GM23248 (cell line): ENCODE measurements at regions not wholly inside any gene's neighbourhood (a gene's known extent, or its start where the extent isn't known, plus 50 kb on each side); places are given as distances from the start of the nearest gene placed in this dataset.

Experiments used
- DNase-seq: peaks from one replicate; pipeline ENCODE4 v3.0.0-alpha.2; 2015
- H2AFZ ChIP-seq: fragments of 200-600 bp; sonication (generic); 2 replicates; pipeline ENCODE4 v1.6.1; 2016; ENCODE audit warnings: antibody characterized with exemption
- H3F3A ChIP-seq: fragments of 200-600 bp; sonication (generic); 2 replicates; pipeline ENCODE4 v1.6.1; 2016; ENCODE audit warnings: mild to moderate bottlenecking, antibody characterized with exemption, mixed run types; ENCODE audit not compliant: insufficient read depth
- H3K27ac ChIP-seq: fragments of 200-600 bp; sonication (generic); 2 replicates; pipeline ENCODE4 v1.5.1; 2016; ENCODE audit warnings: mild to moderate bottlenecking
- H3K27me3 ChIP-seq: fragments of 200-600 bp; sonication (generic); replicated peaks from 2 replicates; pipeline ENCODE4 v1.6.1; 2016; ENCODE audit warnings: mild to moderate bottlenecking; ENCODE audit not compliant: insufficient read depth
- H3K36me3 ChIP-seq: fragments of 200-600 bp; sonication (generic); 2 replicates; pipeline ENCODE4 v1.6.1; 2016; ENCODE audit warnings: low read depth, mild to moderate bottlenecking
- H3K4me1 ChIP-seq: fragments of 200-600 bp; sonication (generic); 2 replicates; pipeline ENCODE4 v1.6.1; 2016; ENCODE audit warnings: mild to moderate bottlenecking; ENCODE audit not compliant: insufficient read depth
- H3K4me2 ChIP-seq: fragments of 200-600 bp; sonication (generic); one replicate; pipeline ENCODE4 v1.6.1; 2016; ENCODE audit warnings: mild to moderate bottlenecking; ENCODE audit not compliant: unreplicated experiment
- H3K4me3 ChIP-seq: fragments of 200-600 bp; sonication (generic); 2 replicates; pipeline ENCODE4 v1.5.1; 2016; ENCODE audit warnings: mild to moderate bottlenecking
- H3K79me2 ChIP-seq: fragments of 200-600 bp; sonication (generic); 2 replicates; pipeline ENCODE4 v1.6.1; 2016; ENCODE audit warnings: mild to moderate bottlenecking; ENCODE audit not compliant: insufficient read depth
- H3K9ac ChIP-seq: fragments of 200-600 bp; sonication (generic); 2 replicates; pipeline ENCODE4 v1.6.1; 2016; ENCODE audit warnings: mild to moderate bottlenecking
- H3K9me2 ChIP-seq: fragments of 200-600 bp; sonication (generic); 2 replicates; pipeline ENCODE4 v1.6.1; 2016; ENCODE audit warnings: mixed run types, mild to moderate bottlenecking, moderate library complexity; ENCODE audit not compliant: insufficient read depth
- H3K9me3 ChIP-seq: fragments of 200-600 bp; sonication (generic); one replicate; pipeline ENCODE4 v1.6.1; 2017; ENCODE audit warnings: low read depth
- H4K20me1 ChIP-seq: fragments of 200-600 bp; sonication (generic); 2 replicates; pipeline ENCODE4 v1.6.0; 2016; ENCODE audit not compliant: insufficient read depth
- EZH2 ChIP-seq: fragments of 200-600 bp; sonication (generic); IDR thresholded peaks from 2 replicates; pipeline ENCODE4 v1.6.1; 2018; ENCODE audit warnings: antibody characterized with exemption, mild to moderate bottlenecking; ENCODE audit not compliant: insufficient read depth, poor library complexity, severe bottlenecking
- EZH2phosphoT487 ChIP-seq: fragments of 200-600 bp; sonication (generic); IDR thresholded peaks from 2 replicates; pipeline ENCODE4 v1.6.1; 2018; ENCODE audit warnings: antibody characterized with exemption, moderate library complexity, mild to moderate bottlenecking, low read depth; ENCODE audit not compliant: insufficient read depth
- WGBS, 2 experiments: methylation state at CpG; one replicate each; pipeline ENCODE4 v1.1.6; 2015 to 2017; ENCODE audit warnings: low lambda C conversion rate in 2 of 2, low coverage in 1 of 2; ENCODE audit errors: missing lambda C conversion rate in 2 of 2; 5-methylcytosine and 5-hydroxymethylcytosine counted together
- in situ Hi-C: fragments of 300-500 bp; cut with MboI; formaldehyde crosslinking; loops from 2 replicates; pipeline ENCODE4 v1.15.0; 2020

- Histone ChIP-seq H4K20me1 (no peaks in the 10 kb centered on the region), H3K4me2 (no peak overlapping the region), H3K4me1 (no peaks in the 10 kb centered on the region), H3K36me3 (no peaks in the 10 kb centered on the region), H3F3A (no peaks in the 10 kb centered on the region), H3K9me2 (no peaks in the 10 kb centered on the region), H3K4me3 (no peak overlapping the region), H3K27ac (no peak overlapping the region), H3K9ac (no peak overlapping the region), H2AFZ (no peak overlapping the region), H3K79me2 (no peaks in the 10 kb centered on the region), H3K9me3 (no peaks in the 10 kb centered on the region), H3K27me3 (no peaks in the 10 kb centered on the region)
- 53 to 61% methylated on average over 4 of the region's 4 CpGs for WGBS, 2 experiments
- in situ Hi-C loops, result no loop called here
- TF ChIP-seq EZH2 (no peak), EZH2phosphoT487 (no peak)
- no peak for DNase-seq
Observed at GRCh38 chr1:199956005-199956404, 71.5 kb upstream of the NR5A2 start.

DNA sequence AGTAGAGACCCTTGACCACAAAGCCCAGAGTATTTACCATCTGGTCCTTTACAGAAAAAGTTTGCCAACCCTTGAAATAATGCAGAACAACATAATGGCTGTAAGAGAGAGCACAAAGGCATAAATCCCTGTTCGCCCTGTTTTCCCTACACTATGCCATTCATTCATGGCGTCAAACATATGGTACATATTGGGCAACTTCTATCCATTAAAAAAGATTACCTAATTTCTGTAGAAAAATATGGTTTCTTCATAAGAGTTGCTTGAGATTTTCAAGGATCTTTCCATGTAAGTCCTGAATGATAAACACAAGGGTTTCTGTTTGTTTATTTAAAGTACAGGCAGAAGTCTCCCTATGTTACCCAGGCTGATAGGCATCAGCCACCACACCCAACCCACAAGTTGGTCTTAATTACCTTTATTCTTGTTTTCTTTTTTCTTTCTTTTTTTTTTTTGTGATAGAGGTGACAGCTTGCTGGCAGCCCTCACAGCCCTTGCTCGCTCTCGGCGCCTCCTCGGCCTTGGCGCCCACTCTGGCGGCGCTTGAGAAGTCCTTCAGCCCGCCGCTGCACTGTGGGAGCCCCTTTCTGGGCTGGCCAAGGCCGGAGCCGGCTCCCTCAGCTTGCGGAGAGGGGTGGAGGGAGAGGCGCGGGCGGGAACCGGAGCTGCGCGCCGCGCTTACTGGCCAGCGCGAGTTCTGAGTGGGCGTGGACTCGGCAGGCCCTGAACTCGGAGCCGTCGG, 68.3 kb upstream of the NR5A2 start:
- H4K20me1 ChIP-seq, result no peaks in the 10 kb centered on the region
- no peaks in the 10 kb centered on the region for H3F3A ChIP-seq
- no peaks in the 10 kb centered on the region for H3K9me2 ChIP-seq
- in situ Hi-C loops, result no loop called here
- DNase-seq, result no peak
- WGBS, 2 experiments, result 84 to 91% methylated on average over 22 to 29 of the region's 29 CpGs
- no peaks in the 10 kb centered on the region for H3K36me3 ChIP-seq
- no peak overlapping the region for H3K4me2 ChIP-seq
- no peak overlapping the region for H3K27ac ChIP-seq
- no peak overlapping the region for H3K9ac ChIP-seq
- no peak overlapping the region for H3K4me3 ChIP-seq
- H3K79me2 ChIP-seq, result no peaks in the 10 kb centered on the region
- H2AFZ ChIP-seq, result no peak overlapping the region
- peaks cover 12% of the 10 kb centered on the region for H3K27me3 ChIP-seq
- TF ChIP-seq EZH2 (no peak), EZH2phosphoT487 (no peak)
- no peaks in the 10 kb centered on the region for H3K4me1 ChIP-seq
- no peaks in the 10 kb centered on the region for H3K9me3 ChIP-seq

DNA sequence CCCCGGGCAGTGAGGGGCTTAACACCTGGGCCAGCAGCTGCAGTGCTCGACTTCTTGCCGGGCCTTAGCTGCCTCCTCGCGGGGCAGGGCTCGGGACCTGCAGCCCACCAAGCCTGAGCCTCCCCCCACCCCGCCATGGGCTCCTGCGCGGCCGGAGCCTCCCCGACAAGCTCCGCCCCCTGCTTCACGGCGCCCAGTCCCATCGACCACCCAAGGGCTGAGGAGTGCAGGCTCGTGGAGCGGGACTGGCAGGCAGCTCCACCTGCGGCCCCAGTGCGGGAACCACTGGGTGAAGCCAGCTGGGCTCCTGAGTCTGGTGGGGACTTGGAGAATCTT, 67.8 kb upstream of the NR5A2 start:
- Histone ChIP-seq H3K9me2 (no peaks in the 10 kb centered on the region), H3K4me2 (no peak overlapping the region), H2AFZ (no peak overlapping the region), H3K4me3 (no peak overlapping the region), H3K36me3 (no peaks in the 10 kb centered on the region), H3K9ac (no peak overlapping the region), H3K27me3 (peaks cover 12% of the 10 kb centered on the region), H4K20me1 (no peaks in the 10 kb centered on the region), H3K4me1 (no peaks in the 10 kb centered on the region), H3K9me3 (no peaks in the 10 kb centered on the region), H3K27ac (no peak overlapping the region), H3K79me2 (no peaks in the 10 kb centered on the region), H3F3A (no peaks in the 10 kb centered on the region)
- WGBS, 2 experiments, result 82 to 83% methylated on average over 7 to 17 of the region's 19 CpGs
- in situ Hi-C loops, result no loop called here
- TF ChIP-seq EZH2, result no peak
- no peak for TF ChIP-seq EZH2phosphoT487
- DNase-seq, result no peak

DNA sequence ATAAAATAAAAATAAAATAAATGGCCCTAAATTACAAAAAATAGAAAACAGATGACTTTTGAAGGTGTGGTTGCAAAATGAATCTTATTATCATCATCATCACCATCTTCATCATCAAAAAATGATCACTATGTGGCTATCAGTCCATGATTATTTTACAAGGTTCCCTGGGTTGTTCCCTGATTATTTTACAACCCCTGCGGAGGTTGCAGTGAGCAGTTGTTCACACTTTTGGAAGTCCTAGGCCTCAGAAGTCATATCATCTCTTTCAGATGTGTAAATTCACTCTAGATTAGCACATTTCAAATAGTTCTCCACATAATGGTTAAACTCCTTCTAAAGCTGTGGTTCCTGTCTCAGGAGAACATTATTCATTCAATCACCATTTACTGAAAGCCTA, 57.4 kb upstream of the NR5A2 start:
- no peak overlapping the region for H3K27ac ChIP-seq
- no peak overlapping the region for H3K9ac ChIP-seq
- H2AFZ ChIP-seq, result no peak overlapping the region
- 33 to 54% methylated on average over 1 of the region's 1 CpG for WGBS, 2 experiments
- no peaks in the 10 kb centered on the region for H3K36me3 ChIP-seq
- no peak overlapping the region for H3K4me3 ChIP-seq
- no peaks in the 10 kb centered on the region for H3K9me3 ChIP-seq
- no peaks in the 10 kb centered on the region for H4K20me1 ChIP-seq
- H3K27me3 ChIP-seq, result no peaks in the 10 kb centered on the region; the same call in 1 of the 2 replicates
- no peaks in the 10 kb centered on the region for H3K9me2 ChIP-seq
- in situ Hi-C loops, result no loop called here
- H3F3A ChIP-seq, result no peaks in the 10 kb centered on the region
- H3K4me2 ChIP-seq, result no peak overlapping the region
- no peaks in the 10 kb centered on the region for H3K4me1 ChIP-seq
- DNase-seq, result no peak
- H3K79me2 ChIP-seq, result no peaks in the 10 kb centered on the region
- no peak for TF ChIP-seq EZH2phosphoT487
- TF ChIP-seq EZH2, result no peak
